KMS-11 (cell line): ENCODE measurements at regions not wholly inside any gene's neighbourhood (a gene's known extent, or its start where the extent isn't known, plus 50 kb on each side); places are given as distances from the start of the nearest gene placed in this dataset.
"Not testable (repeated sequence)": the region's sequence is repeated elsewhere in the genome, so short reads cannot be mapped to it uniquely, and the experiment has no call there.

Source experiments
- H2AFZ ChIP-seq: fragments of 200-600 bp; sonication (generic); 2 replicates; pipeline ENCODE4 v1.6.1; 2016; ENCODE audit warnings: antibody characterized with exemption, mixed run types, low read depth
- H3K27ac ChIP-seq: fragments of 200-600 bp; sonication (generic); 2 replicates; pipeline ENCODE4 v1.6.1; 2016; ENCODE audit warnings: mild to moderate bottlenecking, mixed run types
- H3K27me3 ChIP-seq: fragments of 200-600 bp; sonication (generic); 2 replicates; pipeline ENCODE4 v1.6.1; 2017; ENCODE audit warnings: mild to moderate bottlenecking, low read depth, mixed run types, moderate library complexity; ENCODE audit not compliant: insufficient read depth
- H3K36me3 ChIP-seq: fragments of 200-600 bp; sonication (generic); 2 replicates; pipeline ENCODE4 v1.6.1; 2017; ENCODE audit warnings: mild to moderate bottlenecking, mixed run types; ENCODE audit not compliant: insufficient read depth
- H3K4me1 ChIP-seq: fragments of 200-600 bp; sonication (generic); 2 replicates; pipeline ENCODE4 v1.6.1; 2016; ENCODE audit warnings: mild to moderate bottlenecking, low read depth, mixed run types; ENCODE audit not compliant: poor library complexity, severe bottlenecking
- H3K4me2 ChIP-seq: fragments of 200-600 bp; sonication (generic); 2 replicates; pipeline ENCODE4 v1.7.0; 2016; ENCODE audit warnings: mild to moderate bottlenecking, mixed run types
- H3K4me3 ChIP-seq: fragments of 200-600 bp; sonication (generic); IDR thresholded peaks from 2 replicates; pipeline ENCODE4 v1.6.1; 2017; ENCODE audit warnings: low read depth, low read length, mixed read lengths; ENCODE audit not compliant: insufficient read depth
- H3K79me2 ChIP-seq: fragments of 200-600 bp; sonication (generic); 2 replicates; pipeline ENCODE4 v1.6.1; 2016; ENCODE audit warnings: low read depth, mixed run types; ENCODE audit not compliant: insufficient read depth
- H3K9ac ChIP-seq: fragments of 200-600 bp; sonication (generic); 2 replicates; pipeline ENCODE4 v1.6.1; 2016; ENCODE audit warnings: mild to moderate bottlenecking, mixed run types
- H4K20me1 ChIP-seq: fragments of 200-600 bp; sonication (generic); 2 replicates; pipeline ENCODE4 v1.6.1; 2016; ENCODE audit warnings: mild to moderate bottlenecking, mixed run types; ENCODE audit not compliant: insufficient read depth
- CTCF ChIP-seq: fragments of 200-600 bp; sonication (generic); conservative IDR thresholded peaks from 2 replicates; pipeline ENCODE4 v1.6.1; 2017; ENCODE audit warnings: low read depth, mild to moderate bottlenecking, antibody characterized with exemption, low read length, moderate library complexity, mixed read lengths

DNA sequence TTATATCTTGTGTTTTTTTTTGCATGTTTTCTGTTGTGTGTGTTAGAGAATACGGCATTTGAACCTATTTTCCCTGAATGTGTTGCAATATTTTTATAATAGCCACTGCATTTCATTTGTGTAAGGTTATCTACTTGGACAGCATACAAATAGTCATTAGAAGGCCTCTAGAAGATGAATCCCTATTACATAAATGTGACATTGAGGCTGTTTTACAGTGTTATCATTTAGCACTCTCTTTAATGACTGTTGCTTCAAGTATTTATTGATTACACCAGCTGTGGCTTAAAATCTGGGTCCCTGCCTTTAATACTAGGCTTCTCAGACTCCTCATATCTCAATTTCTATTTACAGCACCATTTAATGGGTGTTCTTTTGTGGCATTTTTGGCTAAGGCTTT is 465.8 kb downstream of the FRK start:
- Histone ChIP-seq H3K4me3 (no peak overlapping the region), H3K36me3 (no peaks in the 10 kb centered on the region), H3K27me3 (no peaks in the 10 kb centered on the region), H3K4me1 (no peaks in the 10 kb centered on the region), H3K9ac (no peak overlapping the region), H3K4me2 (no peak overlapping the region), H2AFZ (no peak overlapping the region), H4K20me1 (no peaks in the 10 kb centered on the region), H3K27ac (no peak overlapping the region), H3K79me2 (no peaks in the 10 kb centered on the region)
- no peak for TF ChIP-seq CTCF

DNA sequence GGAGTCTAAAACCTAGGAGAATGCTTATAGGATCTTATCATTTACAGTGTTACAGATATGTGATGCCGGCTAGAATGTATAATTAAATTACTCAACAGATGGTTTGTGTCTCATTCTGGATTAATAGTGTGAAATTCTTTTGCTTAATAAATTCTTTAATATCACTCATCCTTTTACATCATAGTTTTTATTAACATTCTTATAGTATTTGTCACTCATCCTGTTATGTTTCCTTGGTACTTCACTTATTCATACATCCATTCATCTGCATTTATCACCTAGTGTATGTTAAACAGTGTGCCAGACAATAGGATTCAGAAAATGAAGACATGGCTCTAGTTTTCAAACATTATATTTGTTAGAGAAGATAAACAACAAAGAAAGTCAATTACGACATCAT is 468.7 kb downstream of the FRK start:
- Histone ChIP-seq H3K4me3 (no peak overlapping the region), H3K36me3 (no peaks in the 10 kb centered on the region), H4K20me1 (no peaks in the 10 kb centered on the region), H3K4me2 (no peak overlapping the region), H3K4me1 (no peaks in the 10 kb centered on the region), H3K79me2 (no peaks in the 10 kb centered on the region), H3K27me3 (no peaks in the 10 kb centered on the region), H3K9ac (no peak overlapping the region), H3K27ac (no peak overlapping the region), H2AFZ (no peak overlapping the region)
- TF ChIP-seq CTCF = no peak

DNA sequence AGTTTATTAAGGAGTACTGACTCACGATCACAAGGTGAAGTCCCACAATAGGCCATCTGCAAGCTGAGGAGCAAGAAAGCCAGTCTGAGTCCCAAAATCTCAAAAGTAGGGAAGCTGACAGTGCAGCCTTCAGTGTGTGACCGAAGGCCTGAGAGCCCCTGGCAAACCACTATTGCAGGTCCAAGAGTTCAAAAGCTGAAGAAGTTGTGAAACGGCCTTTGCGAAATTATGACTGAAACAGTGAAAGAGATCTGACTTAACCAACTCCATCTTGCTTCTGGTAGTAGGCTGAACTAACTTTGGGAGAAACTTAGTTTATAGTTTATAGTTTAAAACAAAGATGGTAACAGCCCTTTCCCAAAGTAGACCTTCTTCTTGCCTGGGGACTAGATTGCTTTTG is 471.6 kb downstream of the FRK start:
- H3K4me1 ChIP-seq, H3K9ac ChIP-seq, H2AFZ ChIP-seq, H3K4me3 ChIP-seq, H3K36me3 ChIP-seq, H3K4me2 ChIP-seq, H3K27me3 ChIP-seq, H3K27ac ChIP-seq, H4K20me1 ChIP-seq, H3K79me2 ChIP-seq: not testable (repeated sequence)

- no peak overlapping the region for H3K9ac ChIP-seq
- no peak overlapping the region for H2AFZ ChIP-seq
- H3K4me2 ChIP-seq = no peak overlapping the region
- no peak for TF ChIP-seq CTCF
- no peak overlapping the region for H3K27ac ChIP-seq
- no peaks in the 10 kb centered on the region for H3K79me2 ChIP-seq
- no peaks in the 10 kb centered on the region for H3K4me1 ChIP-seq
- no peaks in the 10 kb centered on the region for H3K27me3 ChIP-seq
- no peaks in the 10 kb centered on the region for H4K20me1 ChIP-seq
- no peaks in the 10 kb centered on the region for H3K36me3 ChIP-seq
- no peak overlapping the region for H3K4me3 ChIP-seq
These were observed 477.4 kb downstream of the FRK start for GRCh38 chr6:115583290-115583689.

GRCh38 chr6:115582386-115582785 is 478.3 kb downstream of the FRK start:
- H4K20me1 ChIP-seq = no peaks in the 10 kb centered on the region
- no peak overlapping the region for H2AFZ ChIP-seq
- no peak for TF ChIP-seq CTCF
- H3K4me1 ChIP-seq = no peaks in the 10 kb centered on the region
- H3K4me2 ChIP-seq = no peak overlapping the region
- no peaks in the 10 kb centered on the region for H3K36me3 ChIP-seq
- no peaks in the 10 kb centered on the region for H3K27me3 ChIP-seq
- H3K9ac ChIP-seq = no peak overlapping the region
- H3K4me3 ChIP-seq = no peak overlapping the region
- H3K79me2 ChIP-seq = no peaks in the 10 kb centered on the region
- no peak overlapping the region for H3K27ac ChIP-seq

DNA sequence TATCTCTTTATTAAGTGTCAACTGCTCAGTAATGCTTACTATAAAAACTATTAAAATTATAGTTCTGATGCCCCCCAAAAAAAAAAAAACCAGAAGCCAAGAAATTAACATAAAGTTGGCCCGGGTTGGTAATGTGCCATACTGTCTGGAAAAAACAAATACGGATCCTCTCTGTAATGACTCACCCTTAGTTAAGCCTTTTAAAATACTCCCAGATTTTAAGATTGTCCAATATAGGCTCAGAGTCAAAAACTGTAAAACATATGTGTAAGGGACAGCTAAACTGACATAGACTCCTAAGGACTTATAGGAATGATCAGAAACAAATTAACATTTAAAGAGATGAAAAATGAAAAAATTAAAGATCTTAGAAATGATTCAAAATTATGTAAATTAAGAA is 481.1 kb downstream of the FRK start:
- H3K27me3 ChIP-seq, H3K9ac ChIP-seq, H3K27ac ChIP-seq, H2AFZ ChIP-seq, H3K79me2 ChIP-seq, H3K4me3 ChIP-seq, H3K4me1 ChIP-seq, H3K4me2 ChIP-seq, H3K36me3 ChIP-seq, H4K20me1 ChIP-seq: not testable (repeated sequence)
